Breast epithelium (tissue), 4 donors: ENCODE measurements at regions not wholly inside any gene's neighbourhood (a gene's known extent, or its start where the extent isn't known, plus 50 kb on each side); places are given as distances from the start of the nearest gene placed in this dataset.

Experiments
- DNase-seq, 2 donors: peaks; one replicate each; pipeline ENCODE4 v3.0.0-alpha.2; 2019; ENCODE audit warnings: low spot score in 2 of 2
- H3K27ac ChIP-seq, 2 donors: fragments of 200-600 bp; sonication (generic) in 1 of 2; one replicate each; pipeline ENCODE4 v1.5.1; 2016 to 2019; ENCODE audit warnings: mild to moderate bottlenecking in 1 of 2
- H3K27me3 ChIP-seq, 2 donors: fragments of 200-600 bp; sonication (generic) in 1 of 2; one replicate each; pipeline versions ENCODE4 v1.5.1 to v1.6.0; 2017 to 2019; ENCODE audit warnings: control low read depth in 1 of 2, mild to moderate bottlenecking in 1 of 2
- H3K36me3 ChIP-seq: fragments of 200-600 bp; one replicate; pipeline ENCODE4 v1.5.1; 2019
- H3K4me1 ChIP-seq, 2 donors: fragments of 200-600 bp; sonication (generic); one replicate each; pipeline ENCODE4 v1.5.1; 2016 to 2019; ENCODE audit warnings: control low read depth in 1 of 2
- H3K4me3 ChIP-seq, 3 donors: fragments of 200-600 bp; sonication (generic); 1 replicate in 2 of 3; 2 replicates in 1 of 3; pipeline ENCODE4 v1.5.1; 2016 to 2019; ENCODE audit warnings: mild to moderate bottlenecking in 3 of 3, moderate library complexity in 2 of 3
- H3K9me3 ChIP-seq, 2 donors: fragments of 200-600 bp; sonication (generic) in 1 of 2; one replicate each; pipeline ENCODE4 v1.5.1; 2016 to 2019; ENCODE audit warnings: control low read depth in 1 of 2
- POLR2A ChIP-seq: fragments of 450-650 bp; IDR thresholded peaks from one replicate; pipeline ENCODE4 v1.6.1; 2016; ENCODE audit warnings: antibody characterized with exemption, mild to moderate bottlenecking, moderate library complexity
- POLR2AphosphoS5 ChIP-seq, 3 donors: sonication (generic); formaldehyde crosslinking; IDR thresholded peaks; one replicate each; pipeline ENCODE4 v1.6.1; 2017; ENCODE audit warnings: antibody characterized with exemption in 3 of 3
- intact Hi-C: fragments of 100-400 bp; cut with DNase I; formaldehyde crosslinking; loops from one replicate; pipeline ENCODE4 v1.15.1; 2023; ENCODE audit warnings: low total_unique reads
- TF ChIP-seq, protein P1 (sequence below), 3 donors: fragments of 450-650 bp; IDR thresholded peaks; one replicate each; pipeline ENCODE4 v1.5.1; 2016 to 2017; ENCODE audit warnings: antibody characterized with exemption in 3 of 3, mild to moderate bottlenecking in 3 of 3, moderate library complexity in 3 of 3

DNA sequence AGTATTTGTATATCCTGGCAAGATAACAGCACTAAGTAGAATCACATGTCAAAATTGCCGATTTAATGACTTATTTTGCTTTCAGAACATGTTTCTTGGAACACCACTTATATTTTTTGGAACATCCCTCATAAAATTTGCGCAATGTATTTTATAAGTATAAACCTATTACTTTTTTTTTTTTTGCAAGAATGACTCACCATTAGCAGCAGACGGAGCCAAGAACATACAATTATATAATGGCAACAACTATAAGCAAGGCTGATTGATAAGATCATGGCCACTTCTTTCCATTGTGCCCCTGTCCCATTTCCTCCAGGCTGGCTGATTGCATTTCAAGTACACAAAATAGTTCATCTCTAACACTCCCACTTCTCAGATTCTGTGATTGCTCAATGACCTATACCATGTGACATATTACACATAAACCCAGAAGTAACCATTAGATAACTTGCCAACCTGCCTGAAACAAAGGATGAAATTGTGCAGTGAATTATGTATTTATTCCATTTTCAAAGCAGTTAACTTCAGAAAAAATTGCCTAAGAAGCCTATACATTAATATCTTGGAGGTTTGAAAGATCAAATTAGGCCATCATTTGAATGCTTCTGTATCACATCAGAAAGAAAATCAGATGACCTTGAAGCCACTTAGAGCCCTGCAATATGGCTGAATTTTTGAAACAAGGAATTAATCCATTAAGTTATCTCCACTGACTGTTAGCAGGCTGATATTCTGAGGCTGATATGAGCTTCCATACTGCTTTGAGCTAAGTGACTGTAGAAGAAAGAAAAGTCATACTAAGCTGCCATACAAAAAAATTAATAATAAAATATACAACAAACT is 77.8 kb upstream of the PRMT6 start:
- no peak for DNase-seq
- H3K9me3 ChIP-seq: no peaks in the 10 kb centered on the region
- H3K36me3 ChIP-seq: no peaks in the 10 kb centered on the region
- TF ChIP-seq POLR2AphosphoS5 (IDR thresholded peaks at IDR 0.05) (no peak), POLR2A (no peak)
- TF ChIP-seq, protein P1, sequence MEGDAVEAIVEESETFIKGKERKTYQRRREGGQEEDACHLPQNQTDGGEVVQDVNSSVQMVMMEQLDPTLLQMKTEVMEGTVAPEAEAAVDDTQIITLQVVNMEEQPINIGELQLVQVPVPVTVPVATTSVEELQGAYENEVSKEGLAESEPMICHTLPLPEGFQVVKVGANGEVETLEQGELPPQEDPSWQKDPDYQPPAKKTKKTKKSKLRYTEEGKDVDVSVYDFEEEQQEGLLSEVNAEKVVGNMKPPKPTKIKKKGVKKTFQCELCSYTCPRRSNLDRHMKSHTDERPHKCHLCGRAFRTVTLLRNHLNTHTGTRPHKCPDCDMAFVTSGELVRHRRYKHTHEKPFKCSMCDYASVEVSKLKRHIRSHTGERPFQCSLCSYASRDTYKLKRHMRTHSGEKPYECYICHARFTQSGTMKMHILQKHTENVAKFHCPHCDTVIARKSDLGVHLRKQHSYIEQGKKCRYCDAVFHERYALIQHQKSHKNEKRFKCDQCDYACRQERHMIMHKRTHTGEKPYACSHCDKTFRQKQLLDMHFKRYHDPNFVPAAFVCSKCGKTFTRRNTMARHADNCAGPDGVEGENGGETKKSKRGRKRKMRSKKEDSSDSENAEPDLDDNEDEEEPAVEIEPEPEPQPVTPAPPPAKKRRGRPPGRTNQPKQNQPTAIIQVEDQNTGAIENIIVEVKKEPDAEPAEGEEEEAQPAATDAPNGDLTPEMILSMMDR (IDR thresholded peaks at IDR 0.05): no peak
- H3K4me1 ChIP-seq: no peaks in the 10 kb centered on the region
- intact Hi-C loops: no loop called here
- H3K27me3 ChIP-seq: no peaks in the 10 kb centered on the region
- no peak overlapping the region for H3K4me3 ChIP-seq
- no peak overlapping the region for H3K27ac ChIP-seq

DNA sequence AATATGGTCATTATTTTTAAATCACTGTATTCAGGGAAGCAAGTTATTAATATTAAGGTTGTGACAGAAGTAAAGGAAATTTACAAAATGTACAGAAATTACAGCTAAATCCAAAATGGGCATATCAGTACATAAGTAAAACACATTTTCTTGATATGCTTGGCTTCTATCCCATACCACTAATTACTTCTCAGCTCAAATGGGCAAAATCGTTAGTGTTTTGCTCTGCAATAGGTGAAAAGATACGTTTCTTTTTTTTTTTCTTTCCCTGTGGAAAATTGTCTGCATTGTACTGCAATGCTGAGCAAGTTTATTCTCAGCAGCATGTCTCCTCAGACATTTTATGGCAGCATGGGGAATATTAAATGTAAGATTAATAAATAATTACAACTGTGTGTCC is 77.1 kb upstream of the PRMT6 start:
- H3K4me1 ChIP-seq: no peaks in the 10 kb centered on the region
- no peaks in the 10 kb centered on the region for H3K9me3 ChIP-seq
- H3K36me3 ChIP-seq: no peaks in the 10 kb centered on the region
- H3K4me3 ChIP-seq: no peak overlapping the region
- intact Hi-C loops: no loop called here
- H3K27ac ChIP-seq: no peak overlapping the region
- TF ChIP-seq POLR2AphosphoS5 (IDR thresholded peaks at IDR 0.05) (no peak), POLR2A (no peak)
- TF ChIP-seq, protein P1 (IDR thresholded peaks at IDR 0.05): no peak
- no peak for DNase-seq
- no peaks in the 10 kb centered on the region for H3K27me3 ChIP-seq

DNA sequence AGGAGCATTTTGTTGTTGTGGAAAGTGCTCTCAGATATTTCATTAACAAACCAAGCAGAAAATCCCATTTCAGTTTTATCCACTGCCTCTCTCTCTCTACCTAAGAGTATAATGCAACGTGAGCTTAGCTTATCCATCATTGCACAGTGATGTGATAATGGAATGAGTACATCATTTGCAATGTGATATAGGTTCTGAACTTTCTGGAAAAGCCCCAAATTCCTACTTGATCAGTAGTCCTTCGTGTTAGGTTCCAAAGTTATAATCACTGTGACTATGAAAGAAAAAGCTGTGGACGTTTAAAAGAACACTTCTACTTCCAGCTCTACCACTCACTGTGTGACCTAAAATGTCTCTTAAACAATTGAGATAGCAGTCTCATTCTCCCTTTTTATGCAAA is 76.4 kb upstream of the PRMT6 start:
- Histone ChIP-seq H3K36me3 (no peaks in the 10 kb centered on the region), H3K4me1 (no peaks in the 10 kb centered on the region), H3K4me3 (no peak overlapping the region), H3K27me3 (no peaks in the 10 kb centered on the region), H3K27ac (no peak overlapping the region), H3K9me3 (no peaks in the 10 kb centered on the region)
- DNase-seq: no peak
- intact Hi-C loops: no loop called here
- no peak for TF ChIP-seq POLR2A
- no peak for TF ChIP-seq POLR2AphosphoS5 (IDR thresholded peaks at IDR 0.05)
- TF ChIP-seq, protein P1 (IDR thresholded peaks at IDR 0.05): no peak

DNA sequence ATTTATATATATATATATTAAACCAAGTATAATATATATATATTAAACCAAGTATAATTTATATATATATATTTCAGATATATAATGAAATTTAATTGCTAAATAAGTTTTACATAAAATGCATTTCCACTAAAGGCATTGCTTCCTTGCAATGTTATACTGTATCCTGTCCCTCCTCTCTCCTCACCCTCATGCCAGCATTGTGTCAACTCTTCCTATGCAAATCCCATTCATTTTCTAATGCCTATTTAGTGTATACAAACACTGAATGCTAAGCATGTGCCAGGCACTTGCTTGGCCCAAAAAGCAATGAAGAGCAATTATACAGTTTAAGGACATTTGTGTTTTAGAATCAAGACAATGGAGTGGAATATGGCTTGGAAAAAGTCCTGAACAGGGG is 71.7 kb upstream of the PRMT6 start:
- Histone ChIP-seq H3K9me3 (no peaks in the 10 kb centered on the region), H3K27me3 (no peaks in the 10 kb centered on the region), H3K36me3 (no peaks in the 10 kb centered on the region), H3K4me3 (no peak overlapping the region), H3K4me1 (no peaks in the 10 kb centered on the region), H3K27ac (no peak overlapping the region)
- intact Hi-C loops: no loop called here
- TF ChIP-seq, protein P1 (IDR thresholded peaks at IDR 0.05): no peak
- TF ChIP-seq POLR2A: no peak
- no peak for TF ChIP-seq POLR2AphosphoS5 (IDR thresholded peaks at IDR 0.05)
- no peak for DNase-seq

DNA sequence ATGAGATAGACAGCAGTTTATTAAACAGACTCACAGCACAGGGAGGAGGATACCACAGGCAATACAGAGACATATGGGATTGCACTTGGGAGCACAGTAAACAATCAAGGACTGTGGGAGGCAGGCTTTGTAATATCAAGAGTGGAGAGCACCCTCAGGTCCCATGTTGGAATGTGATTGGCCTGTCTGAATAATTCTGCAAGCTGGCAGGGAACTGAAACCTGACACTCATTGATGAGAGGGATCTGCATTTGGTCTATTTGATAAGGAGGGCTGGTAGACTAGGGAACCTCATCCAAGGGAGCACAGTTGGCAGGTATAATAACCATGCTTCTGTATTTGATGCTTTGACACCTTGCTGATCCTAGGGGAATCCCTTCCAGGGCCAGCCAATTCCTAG is 69.9 kb upstream of the PRMT6 start:
- no peaks in the 10 kb centered on the region for H3K36me3 ChIP-seq
- intact Hi-C loops: no loop called here
- H3K27ac ChIP-seq: no peak overlapping the region
- H3K4me1 ChIP-seq: no peaks in the 10 kb centered on the region
- no peak overlapping the region for H3K4me3 ChIP-seq
- H3K27me3 ChIP-seq: no peaks in the 10 kb centered on the region
- H3K9me3 ChIP-seq: no peaks in the 10 kb centered on the region
- TF ChIP-seq, protein P1 (IDR thresholded peaks at IDR 0.05): no peak
- TF ChIP-seq POLR2A (no peak), POLR2AphosphoS5 (IDR thresholded peaks at IDR 0.05) (no peak)
- DNase-seq: no peak
